ENCODE measurements at regions not wholly inside any gene's neighbourhood (a gene's known extent, or its start where the extent isn't known, plus 50 kb on each side); places are given as distances from the start of the nearest gene placed in this dataset.

GRCh38 chr5:143922718-143923117 is 110.8 kb downstream of the HMHB1 start:
- TF ChIP-seq CTCF (IDR thresholded peaks at IDR 0.05 in 2 of 3, conservative IDR thresholded peaks at IDR 0.05 in 1 of 3; ENCODE audit: control insufficient read depth in 2 of 3, extremely low read depth in 1 of 3, insufficient read depth in 1 of 3, low read depth in 3 of 3, low read length in 3 of 3), result no peak
- no peak for TF ChIP-seq ETV6 (conservative IDR thresholded peaks at IDR 0.05 in 1 of 2, IDR thresholded peaks at IDR 0.05 in 1 of 2; ENCODE audit: borderline replicate concordance in 1 of 2, low read depth in 1 of 2)

All from GM12878 (cell line).